ENCODE measurements at regions not wholly inside any gene's neighbourhood (a gene's known extent, or its start where the extent isn't known, plus 50 kb on each side); places are given as distances from the start of the nearest gene placed in this dataset.

- TF ChIP-seq CTCF (IDR thresholded peaks at IDR 0.05) (no peak), POLR2AphosphoS5 (IDR thresholded peaks at IDR 0.05; ENCODE audit: insufficient read depth in 1 of 2, low read depth in 1 of 2) (no peak)
Observed at GRCh38 chr14:65308536-65308935, 104.0 kb upstream of the FUT8 start.
